PC-3 (cell line): ENCODE measurements at regions not wholly inside any gene's neighbourhood (a gene's known extent, or its start where the extent isn't known, plus 50 kb on each side); places are given as distances from the start of the nearest gene placed in this dataset.

ENCODE experiments used
- ATAC-seq: fragments of 200-7000 bp; cut with Tn5 transposase; 2 replicates; pipeline ENCODE4 v1.9.1; 2020; ENCODE audit warnings: mild to moderate bottlenecking, moderate library complexity
- BruUV-seq: library from RNA; stranded (reverse); fragments of 400-500 nt; replicated peaks from 2 replicates; lab custom pipeline; 2021; lab: Mats Ljungman, UMichigan
- CTCF ChIA-PET: fragments of 300-600 bp; sonication (Branson Sonifier 250); formaldehyde crosslinking; loops from one replicate; lab custom pipeline; 2022; ENCODE audit warnings: antibody characterized with exemption; lab: Charles Lee
- POLR2A ChIA-PET: fragments of 300-600 bp; sonication (Branson Sonifier 250); formaldehyde crosslinking; loops from one replicate; lab custom pipeline; 2022; ENCODE audit warnings: antibody characterized with exemption; ENCODE audit not compliant: unreplicated experiment; lab: Charles Lee
- DNase-seq: peaks from one replicate; pipeline ENCODE4 v3.0.0-alpha.2; 2015
- H2AFZ ChIP-seq: fragments of 300-600 bp; sonication (generic); 2 replicates; pipeline ENCODE4 v1.6.0; 2016; ENCODE audit warnings: antibody characterized with exemption, low read length
- H3F3A ChIP-seq: fragments of 300-600 bp; sonication (generic); one replicate; pipeline ENCODE4 v1.6.0; 2017; ENCODE audit warnings: antibody characterized with exemption, low read length, control low read depth, mild to moderate bottlenecking; ENCODE audit not compliant: unreplicated experiment
- H3K27ac ChIP-seq: fragments of 300-600 bp; sonication (generic); 2 replicates; pipeline ENCODE4 v1.5.1; 2016; ENCODE audit warnings: mild to moderate bottlenecking, low read length
- H3K27me3 ChIP-seq: fragments of 300-600 bp; sonication (generic); 2 replicates; pipeline ENCODE4 v1.6.1; 2016; ENCODE audit warnings: low read length, mixed read lengths
- H3K36me3 ChIP-seq: fragments of 300-600 bp; sonication (generic); 2 replicates; pipeline ENCODE4 v1.6.1; 2016; ENCODE audit warnings: low read depth, mixed run types, low read length, mixed read lengths
- H3K4me1 ChIP-seq: fragments of 300-600 bp; sonication (generic); 2 replicates; pipeline ENCODE4 v1.5.1; 2016; ENCODE audit warnings: low read length; ENCODE audit not compliant: insufficient read depth
- H3K4me2 ChIP-seq: fragments of 300-600 bp; sonication (generic); 2 replicates; pipeline ENCODE4 v1.6.0; 2016; ENCODE audit warnings: low read length
- H3K4me3 ChIP-seq: fragments of 300-600 bp; sonication (generic); 2 replicates; pipeline ENCODE4 v1.5.1; 2016; ENCODE audit warnings: mild to moderate bottlenecking, low read length, mixed read lengths
- H3K79me2 ChIP-seq: fragments of 300-600 bp; sonication (generic); 2 replicates; pipeline ENCODE4 v1.6.1; 2017; ENCODE audit warnings: low read length, mixed read lengths
- H3K9ac ChIP-seq: fragments of 300-600 bp; sonication (generic); 2 replicates; pipeline ENCODE4 v1.6.0; 2016; ENCODE audit warnings: mild to moderate bottlenecking, low read length
- H3K9me2 ChIP-seq: fragments of 300-600 bp; sonication (generic); replicated peaks from 2 replicates; pipeline ENCODE4 v1.6.1; 2016; ENCODE audit warnings: mixed run types, low read length, mixed read lengths
- H3K9me3 ChIP-seq: fragments of 300-600 bp; sonication (generic); 2 replicates; pipeline ENCODE4 v1.6.1; 2016; ENCODE audit warnings: low read length, mixed read lengths
- H4K20me1 ChIP-seq: fragments of 300-600 bp; sonication (generic); 2 replicates; pipeline ENCODE4 v1.6.1; 2016; ENCODE audit warnings: low read length, mixed read lengths
- EZH2 ChIP-seq: fragments of 300-600 bp; sonication (generic); IDR thresholded peaks from one replicate; pipeline ENCODE4 v1.6.1; 2017; ENCODE audit warnings: antibody characterized with exemption, mild to moderate bottlenecking, low read length; ENCODE audit not compliant: unreplicated experiment
- EZH2phosphoT487 ChIP-seq: fragments of 300-600 bp; sonication (generic); IDR thresholded peaks from 2 replicates; pipeline ENCODE4 v1.6.1; 2018; ENCODE audit warnings: mild to moderate bottlenecking, antibody characterized with exemption, low read length, borderline replicate concordance
- intact Hi-C: fragments of 100-400 bp; cut with micrococcal nuclease; formaldehyde crosslinking; loops from 2 replicates; pipeline ENCODE4 v1.9.0; 2023
- TF ChIP-seq, protein P1 (sequence below): fragments of 300-600 bp; sonication (generic); conservative IDR thresholded peaks from 2 replicates; pipeline ENCODE4 v1.5.1; 2017; ENCODE audit warnings: antibody characterized with exemption, low read depth, mild to moderate bottlenecking, low read length

DNA sequence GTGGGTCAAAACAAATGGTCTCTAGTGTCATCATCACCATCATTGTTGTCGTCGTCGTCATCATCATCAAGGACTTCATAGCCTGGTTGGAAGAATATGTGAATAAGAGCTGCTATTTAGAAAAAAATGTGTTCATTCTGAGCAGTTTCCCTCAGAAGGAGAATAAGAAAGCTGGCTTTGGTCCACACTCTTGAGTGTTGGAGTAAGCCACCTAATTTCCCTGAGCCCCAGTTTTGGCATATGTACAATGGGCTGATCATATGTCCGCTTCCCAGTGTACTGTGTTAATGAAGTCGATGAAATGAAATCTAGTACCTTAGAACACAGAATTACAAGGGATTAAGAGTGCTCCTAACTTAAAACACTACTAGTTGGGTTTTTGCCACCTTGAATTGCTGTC lies 545.5 kb downstream of the CCDC171 start:
- Histone ChIP-seq H3K4me2 (no peak overlapping the region), H3K4me3 (no peak overlapping the region), H3K4me1 (peaks cover 3% of the 10 kb centered on the region; the same call in 1 of the 2 replicates), H3K27me3 (no peaks in the 10 kb centered on the region), H3F3A (no peaks in the 10 kb centered on the region), H3K27ac (no peak overlapping the region), H3K9ac (no peak overlapping the region), H2AFZ (no peak overlapping the region), H4K20me1 (no peaks in the 10 kb centered on the region), H3K79me2 (no peaks in the 10 kb centered on the region), H3K9me3 (no peaks in the 10 kb centered on the region), H3K36me3 (no peaks in the 10 kb centered on the region), H3K9me2 (no peaks in the 10 kb centered on the region)
- no TSS peak for BruUV-seq
- ChIA-PET POLR2A (interaction anchor here (0.7 kb wide), 1 partner anchor 438 kb away, joined by 5 read pairs; no protein-coding TSS in a partner anchor), CTCF (no interaction called here)
- TF ChIP-seq EZH2, result no peak
- TF ChIP-seq, protein P1, sequence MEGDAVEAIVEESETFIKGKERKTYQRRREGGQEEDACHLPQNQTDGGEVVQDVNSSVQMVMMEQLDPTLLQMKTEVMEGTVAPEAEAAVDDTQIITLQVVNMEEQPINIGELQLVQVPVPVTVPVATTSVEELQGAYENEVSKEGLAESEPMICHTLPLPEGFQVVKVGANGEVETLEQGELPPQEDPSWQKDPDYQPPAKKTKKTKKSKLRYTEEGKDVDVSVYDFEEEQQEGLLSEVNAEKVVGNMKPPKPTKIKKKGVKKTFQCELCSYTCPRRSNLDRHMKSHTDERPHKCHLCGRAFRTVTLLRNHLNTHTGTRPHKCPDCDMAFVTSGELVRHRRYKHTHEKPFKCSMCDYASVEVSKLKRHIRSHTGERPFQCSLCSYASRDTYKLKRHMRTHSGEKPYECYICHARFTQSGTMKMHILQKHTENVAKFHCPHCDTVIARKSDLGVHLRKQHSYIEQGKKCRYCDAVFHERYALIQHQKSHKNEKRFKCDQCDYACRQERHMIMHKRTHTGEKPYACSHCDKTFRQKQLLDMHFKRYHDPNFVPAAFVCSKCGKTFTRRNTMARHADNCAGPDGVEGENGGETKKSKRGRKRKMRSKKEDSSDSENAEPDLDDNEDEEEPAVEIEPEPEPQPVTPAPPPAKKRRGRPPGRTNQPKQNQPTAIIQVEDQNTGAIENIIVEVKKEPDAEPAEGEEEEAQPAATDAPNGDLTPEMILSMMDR, result no peak
- no peak for TF ChIP-seq EZH2phosphoT487
- intact Hi-C loops, result no loop called here
- ATAC-seq (no peak), DNase-seq (no peak)

DNA sequence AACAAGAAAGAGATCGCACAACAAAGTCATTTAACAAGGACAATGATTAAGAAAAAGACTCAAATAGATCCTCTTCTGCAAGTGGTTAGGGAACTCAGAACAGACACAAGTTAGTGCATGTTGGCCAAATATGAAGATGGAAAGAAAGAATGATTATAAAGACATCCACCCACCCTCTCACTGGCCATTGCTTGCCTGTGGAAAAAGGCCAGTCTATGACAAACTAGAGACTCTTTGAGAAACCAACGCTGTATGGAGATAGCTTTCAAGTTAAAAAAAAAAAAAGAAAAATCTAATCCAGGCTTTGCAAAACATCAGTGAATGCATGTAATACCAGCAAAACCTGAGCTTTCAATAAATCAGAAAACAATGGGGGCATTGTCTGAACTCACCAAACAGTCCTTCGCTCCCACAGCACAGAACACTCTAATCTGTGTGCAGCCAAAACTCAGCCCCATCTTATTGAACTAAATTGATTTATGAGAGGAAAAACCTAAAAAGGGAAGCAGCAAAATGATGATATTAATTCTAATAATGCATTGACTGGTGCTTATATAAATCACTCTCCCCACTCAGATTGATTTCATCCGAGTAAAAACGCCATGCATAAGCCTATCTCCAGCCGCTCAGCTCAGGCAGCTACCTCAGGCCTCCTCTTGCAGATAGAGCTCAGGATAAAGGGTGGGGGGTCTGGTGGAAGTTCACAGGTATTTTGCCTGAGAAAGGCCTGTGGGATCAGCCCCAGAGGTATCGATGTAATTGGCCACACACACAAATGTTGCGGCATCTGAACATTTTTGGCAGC lies 547.1 kb downstream of the CCDC171 start:
- BruUV-seq, result no TSS peak
- no peak for DNase-seq

More for the DNA sequence above, 547.1 kb downstream of the CCDC171 start:
- CTCF ChIA-PET, result no interaction called here
- POLR2A ChIA-PET, result no interaction called here
- no peaks in the 10 kb centered on the region for H3K9me2 ChIP-seq
- H3K27me3 ChIP-seq, result no peaks in the 10 kb centered on the region
- no peak for ATAC-seq
- no peaks in the 10 kb centered on the region for H3K36me3 ChIP-seq
- H3K9ac ChIP-seq, result no peak overlapping the region
- intact Hi-C loops, result no loop called here
- no peak overlapping the region for H3K27ac ChIP-seq
- H3K4me2 ChIP-seq, result no peak overlapping the region
- peaks cover 3% of the 10 kb centered on the region; the same call in 1 of the 2 replicates for H3K4me1 ChIP-seq
- no peak overlapping the region for H3K4me3 ChIP-seq
- no peak overlapping the region for H2AFZ ChIP-seq
- H3K79me2 ChIP-seq, result no peaks in the 10 kb centered on the region
- no peaks in the 10 kb centered on the region for H3F3A ChIP-seq
- TF ChIP-seq, protein P1, result no peak
- TF ChIP-seq EZH2phosphoT487, result no peak
- TF ChIP-seq EZH2, result no peak
- H3K9me3 ChIP-seq, result no peaks in the 10 kb centered on the region
- no peaks in the 10 kb centered on the region for H4K20me1 ChIP-seq
